NT2/D1 (cell line): ENCODE measurements at regions not wholly inside any gene's neighbourhood (a gene's known extent, or its start where the extent isn't known, plus 50 kb on each side); places are given as distances from the start of the nearest gene placed in this dataset.

Experiments used
- YY1 ChIP-seq: IDR thresholded peaks from 2 replicates; pipeline ENCODE4 v1.6.1; 2011; ENCODE audit not compliant: insufficient read length, insufficient read depth
- ZNF274 ChIP-seq: IDR thresholded peaks from 2 replicates; pipeline ENCODE4 v1.6.1; 2011; ENCODE audit warnings: mild to moderate bottlenecking, low read depth, low read length

- TF ChIP-seq YY1 (no peak), ZNF274 (no peak)
Observed at GRCh38 chr11:32161293-32161692, 70.4 kb downstream of the RCN1 start.
